ENCODE measurements at regions not wholly inside any gene's neighbourhood (a gene's known extent, or its start where the extent isn't known, plus 50 kb on each side); places are given as distances from the start of the nearest gene placed in this dataset.

GRCh38 chr9:108234811-108235210 is 621.0 kb downstream of the ACTL7B start:
- no peak for TF ChIP-seq YY1 (IDR thresholded peaks at IDR 0.05; ENCODE audit: insufficient read depth, insufficient read length)
- no peak for TF ChIP-seq ZNF274 (IDR thresholded peaks at IDR 0.05; ENCODE audit: low read depth, low read length)
- no peak for TF ChIP-seq SUZ12 (IDR thresholded peaks at IDR 0.05; ENCODE audit: extremely low read depth, insufficient read depth, insufficient read length)

Measured in NT2/D1 (cell line).